Right renal cortex interstitium (tissue), 3 donors: ENCODE measurements at regions not wholly inside any gene's neighbourhood (a gene's known extent, or its start where the extent isn't known, plus 50 kb on each side); places are given as distances from the start of the nearest gene placed in this dataset.

Experiments
- DNase-seq, 3 donors: peaks; one replicate each; pipeline ENCODE4 v3.0.0-alpha.2; 2013; ENCODE audit warnings: low read depth in 3 of 3, low spot score in 2 of 3

DNA sequence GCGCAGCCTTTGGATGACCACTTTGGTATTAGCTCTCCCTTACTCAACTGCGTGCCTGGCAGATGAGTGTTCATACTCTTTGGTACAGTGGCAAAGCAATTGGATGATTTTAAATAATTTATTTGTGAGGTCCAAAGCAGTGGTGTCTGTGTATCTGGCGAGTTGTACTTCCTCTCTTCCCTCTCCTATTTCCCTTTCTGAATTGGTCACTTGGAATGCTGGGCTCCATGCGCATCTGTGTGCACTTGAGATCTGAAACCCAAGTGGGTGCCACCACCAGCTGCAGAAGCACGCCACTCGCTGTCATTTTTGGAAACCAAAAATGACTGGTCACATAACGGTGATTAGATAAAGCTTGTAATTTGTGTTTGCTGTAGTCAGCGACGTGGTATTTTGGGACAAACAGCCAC, 386.0 kb upstream of the KLF4 start:
- DNase-seq, result no peak

DNA sequence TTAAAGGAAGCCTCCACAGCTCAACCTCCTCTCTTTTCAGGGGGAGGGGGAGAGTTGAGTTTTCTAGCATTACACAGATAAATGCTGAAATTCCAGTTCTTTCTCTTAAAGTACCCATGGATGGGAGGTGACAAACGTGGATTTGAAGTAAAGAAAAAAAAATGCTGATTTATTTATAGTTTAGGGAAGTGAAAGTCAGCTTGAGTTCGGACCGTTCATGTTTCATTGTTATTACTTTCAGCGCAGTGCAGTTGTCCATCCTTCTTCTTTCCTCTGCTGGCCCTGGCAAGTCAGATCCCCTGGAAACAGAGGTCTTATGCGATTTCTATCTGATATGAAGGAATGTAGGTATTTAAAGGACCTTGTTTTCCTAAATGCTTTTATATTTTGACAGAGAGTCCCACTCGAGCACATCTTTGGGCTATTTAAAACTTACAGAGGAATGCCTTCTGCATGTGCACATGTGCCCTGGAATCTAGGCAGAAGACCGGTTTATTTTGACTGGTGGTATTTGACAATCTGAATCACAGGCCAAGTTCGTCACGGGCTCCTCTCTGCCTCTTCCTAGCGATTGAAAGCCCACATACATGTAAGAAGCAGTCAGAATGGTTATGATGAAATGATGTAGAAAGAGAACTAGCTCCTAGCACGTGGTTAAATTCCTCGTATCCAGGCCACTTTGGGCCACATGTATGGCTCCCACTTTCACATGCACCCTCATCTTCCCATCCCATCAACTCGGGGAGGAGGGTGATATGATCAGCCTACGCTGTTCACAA, 385.2 kb upstream of the KLF4 start:
- no peak for DNase-seq

DNA sequence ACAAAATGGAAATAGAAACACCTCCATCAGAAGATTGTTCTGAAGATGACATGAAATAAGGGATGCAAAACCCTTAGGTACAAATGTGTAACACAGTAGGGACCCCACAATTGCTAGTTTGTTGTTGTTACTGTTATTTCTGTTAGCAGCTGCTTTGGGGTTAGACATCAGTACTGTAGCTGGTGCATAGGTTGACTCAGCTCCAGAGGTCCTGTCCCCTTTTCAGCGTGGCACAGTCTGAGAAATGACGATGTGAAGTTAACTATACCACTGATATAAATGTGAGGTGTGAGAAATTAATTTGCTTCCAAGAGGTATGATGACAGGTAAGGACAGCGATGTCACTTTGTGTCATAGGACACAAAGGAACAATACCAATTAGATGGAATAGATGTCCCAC, 384.6 kb upstream of the KLF4 start:
- no peak for DNase-seq

DNA sequence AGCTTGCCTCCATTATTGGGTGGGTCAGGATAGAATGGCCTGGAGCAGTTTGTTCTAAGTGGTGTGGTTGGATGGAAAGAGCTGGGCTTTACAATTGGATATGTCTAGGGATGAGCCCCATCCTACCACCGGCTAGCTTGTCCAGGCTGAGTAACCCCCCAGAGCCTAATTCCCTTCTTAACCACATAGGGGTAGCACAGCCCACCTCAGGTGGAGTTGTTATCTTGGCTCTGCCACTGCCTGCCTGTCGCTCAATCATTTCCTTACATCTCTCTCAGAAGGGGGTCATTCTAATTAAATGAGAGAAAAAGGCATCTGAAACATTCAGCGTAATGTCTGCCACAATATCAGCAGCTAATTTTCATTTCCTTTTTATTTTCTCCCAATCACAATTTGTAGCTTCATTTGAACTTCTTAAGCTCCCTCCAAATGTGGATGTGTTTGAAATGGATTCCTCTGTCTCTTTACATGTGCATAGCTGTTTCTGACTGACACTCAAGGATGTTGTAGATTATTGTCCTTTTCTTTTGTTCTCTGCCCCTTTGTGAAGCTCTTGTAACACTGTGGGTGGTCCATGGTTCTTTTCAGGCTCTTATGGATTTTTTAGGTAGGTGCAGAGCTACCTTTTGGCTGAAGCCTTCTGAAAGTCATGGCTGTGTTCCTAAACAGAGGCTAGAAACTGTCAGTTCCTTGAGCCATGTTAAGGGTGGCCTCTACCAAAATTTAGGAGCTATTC, 383.1 kb upstream of the KLF4 start:
- no peak for DNase-seq

DNA sequence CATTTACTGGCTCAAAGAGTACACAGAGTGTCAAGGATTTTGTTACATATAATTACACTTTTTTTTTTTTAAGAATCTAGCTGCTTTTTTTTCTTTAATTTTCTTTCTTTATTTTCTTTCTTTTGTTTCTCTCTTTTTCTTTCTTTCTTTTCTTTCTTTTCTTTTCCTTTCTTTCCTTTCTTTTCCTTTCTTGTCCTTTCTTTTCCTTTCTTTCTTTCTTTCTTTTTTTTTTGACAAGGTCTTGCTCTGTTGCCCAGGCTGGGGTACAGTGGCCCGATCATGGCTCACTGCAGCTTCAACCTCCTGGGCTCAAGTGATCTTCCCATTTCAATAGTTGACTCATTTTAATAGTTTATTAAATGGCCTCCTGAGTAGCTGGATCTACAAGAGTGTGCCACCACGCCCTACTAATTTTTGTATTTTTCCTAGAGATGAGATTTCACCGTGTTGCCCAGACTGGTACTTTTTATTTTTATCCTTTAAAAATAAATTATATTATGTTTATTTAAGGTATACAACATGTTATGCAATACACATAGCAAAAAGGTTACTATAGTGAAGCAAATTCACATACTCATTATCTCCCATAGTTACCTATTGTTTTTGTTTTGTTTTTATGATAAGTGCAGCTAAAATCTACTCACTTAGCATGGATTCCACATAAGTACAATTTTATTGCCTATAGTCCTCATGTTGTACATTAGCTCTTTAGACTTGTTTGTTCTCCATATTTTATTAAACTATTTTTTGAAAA, 381.5 kb upstream of the KLF4 start:
- DNase-seq, result no peak

DNA sequence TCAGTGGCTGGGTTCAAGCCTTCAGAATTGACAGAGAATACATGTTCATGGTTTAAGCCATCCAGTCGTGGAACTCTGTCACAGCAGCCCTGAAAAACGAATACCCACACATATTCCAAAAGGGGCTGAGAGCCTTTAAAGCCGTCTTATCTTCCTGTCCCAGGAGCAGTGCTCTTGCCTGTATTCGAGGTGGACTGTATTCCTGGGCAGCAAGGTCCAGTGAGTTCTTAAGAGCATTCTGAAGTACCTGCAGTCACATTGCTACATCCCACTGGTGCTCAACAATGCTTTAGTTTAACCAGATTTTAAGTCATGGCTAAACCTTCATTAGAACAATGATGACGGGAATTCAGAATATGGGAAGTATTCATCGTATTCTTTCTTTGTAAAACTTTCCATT, 380.7 kb upstream of the KLF4 start:
- no peak for DNase-seq

DNA sequence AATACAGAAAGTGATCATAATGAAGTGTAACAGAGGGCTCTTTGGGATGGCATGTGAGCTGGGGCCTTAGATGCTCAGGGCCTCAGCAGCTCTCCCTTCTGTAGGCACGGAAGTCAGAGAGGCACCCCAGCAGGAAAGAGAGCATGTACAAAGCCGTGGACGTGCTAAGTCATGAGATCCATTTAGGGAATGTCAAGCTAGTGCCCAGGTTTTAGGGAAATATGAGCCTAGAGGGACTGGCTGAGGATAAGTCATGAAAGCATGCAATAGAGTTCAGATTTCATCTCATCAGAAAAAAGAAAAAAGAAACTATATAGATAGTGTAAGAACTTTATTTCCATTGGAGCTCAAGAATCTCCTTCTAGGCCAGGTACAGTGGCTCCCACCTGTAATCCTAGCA, 379.5 kb upstream of the KLF4 start:
- DNase-seq, result no peak

DNA sequence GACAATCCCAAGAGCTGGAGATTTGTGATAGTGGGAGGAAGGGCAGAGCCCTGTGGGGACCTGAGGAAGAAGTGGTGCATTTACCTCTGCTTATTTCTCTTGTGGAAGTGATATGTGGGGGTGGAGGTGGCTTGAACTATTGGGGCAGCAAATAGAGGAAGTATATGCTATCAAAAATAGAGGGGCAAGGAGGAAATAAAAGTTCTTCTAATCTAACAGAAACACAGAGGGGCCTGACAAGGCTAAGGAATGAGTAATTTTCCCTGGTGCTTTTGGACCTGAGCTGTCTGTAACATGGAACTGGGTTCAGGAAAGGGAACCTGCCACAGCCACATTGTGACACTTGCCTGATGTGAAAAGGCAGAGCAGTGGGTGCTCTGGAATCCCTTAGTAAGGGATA, 378.6 kb upstream of the KLF4 start:
- no peak for DNase-seq

DNA sequence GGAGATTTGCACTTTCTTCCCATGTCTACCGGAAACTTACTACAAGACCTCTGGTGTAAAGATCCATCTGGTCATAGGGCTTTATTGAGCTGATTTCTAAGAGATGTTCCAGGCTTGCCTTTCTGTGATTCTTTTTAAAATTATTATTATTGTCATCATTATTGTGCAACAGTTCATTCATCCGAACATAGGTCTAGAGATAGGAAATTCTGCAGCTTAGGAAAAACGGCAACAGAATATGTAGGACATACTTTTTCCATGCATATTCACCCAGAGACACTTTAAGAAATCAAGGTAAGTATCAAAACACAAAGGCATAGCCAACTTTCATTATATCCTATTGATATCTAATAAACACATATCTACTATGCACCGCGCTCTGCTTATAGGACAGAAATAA, 378.2 kb upstream of the KLF4 start:
- DNase-seq, result no peak

DNA sequence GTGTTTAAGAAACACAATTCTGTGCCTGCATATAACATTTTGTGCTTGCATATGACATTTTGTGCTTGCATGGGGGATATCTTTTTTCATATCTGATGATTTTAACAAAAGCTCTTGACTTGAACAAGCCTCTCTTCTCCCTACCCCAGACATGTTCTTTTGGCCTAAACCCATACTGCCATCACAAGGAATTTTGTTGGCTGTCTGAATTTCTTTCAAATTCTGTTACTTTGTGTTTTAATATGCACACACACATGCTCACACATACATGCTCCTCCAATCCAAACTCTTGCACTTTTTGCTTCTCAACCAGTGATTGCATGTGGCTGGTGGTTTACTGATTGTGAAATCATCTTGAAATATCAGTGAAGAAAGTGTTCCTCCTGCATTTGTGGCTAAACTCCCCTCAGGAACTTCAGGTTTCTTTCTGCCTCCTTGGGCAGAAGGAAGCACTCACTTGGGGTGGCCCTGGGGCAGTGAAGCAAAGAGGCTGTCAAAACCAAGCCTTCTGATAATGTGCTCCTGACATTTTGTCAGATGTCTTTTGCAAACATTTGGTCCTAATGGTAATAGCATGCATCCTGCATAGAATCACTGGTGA, 377.2 kb upstream of the KLF4 start:
- no peak for DNase-seq

DNA sequence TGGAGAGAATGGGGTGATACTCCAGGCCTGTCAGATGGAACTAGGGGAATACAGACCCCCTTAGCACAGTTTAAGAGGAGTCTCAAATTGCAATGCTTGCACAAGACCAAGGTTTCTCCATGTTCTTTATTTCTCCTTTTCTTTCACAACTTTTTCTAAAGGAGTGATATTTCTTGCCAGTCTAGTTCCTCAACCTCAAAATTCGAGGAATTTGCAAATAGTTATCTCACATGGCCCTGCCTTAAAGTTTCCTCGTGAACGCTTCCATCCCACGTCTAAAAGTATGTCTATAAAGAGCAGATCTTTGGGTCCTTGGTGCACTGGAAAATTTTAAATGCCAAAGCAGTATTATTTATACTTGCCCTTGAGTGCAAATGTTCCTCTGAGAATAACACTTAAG, 373.8 kb upstream of the KLF4 start:
- DNase-seq, result no peak

DNA sequence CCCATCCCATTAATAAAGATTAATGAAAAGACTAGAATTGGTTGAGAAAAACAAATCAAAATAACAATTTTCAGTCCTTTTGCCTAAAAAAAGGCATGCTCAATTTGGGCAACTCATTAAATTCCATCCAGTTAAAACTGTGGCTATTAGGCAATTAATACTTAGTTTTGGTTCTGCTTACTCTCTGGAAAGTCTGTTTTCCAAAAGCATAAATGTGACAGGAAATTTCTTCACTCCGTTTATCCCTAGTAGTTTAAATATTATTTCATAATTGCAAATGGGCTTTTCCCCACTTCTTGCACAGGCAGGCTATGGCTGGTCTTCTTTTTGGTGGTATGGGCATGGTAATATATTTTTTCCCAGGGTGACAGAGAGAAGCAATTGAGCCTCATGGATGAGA, 373.3 kb upstream of the KLF4 start:
- DNase-seq, result no peak

DNA sequence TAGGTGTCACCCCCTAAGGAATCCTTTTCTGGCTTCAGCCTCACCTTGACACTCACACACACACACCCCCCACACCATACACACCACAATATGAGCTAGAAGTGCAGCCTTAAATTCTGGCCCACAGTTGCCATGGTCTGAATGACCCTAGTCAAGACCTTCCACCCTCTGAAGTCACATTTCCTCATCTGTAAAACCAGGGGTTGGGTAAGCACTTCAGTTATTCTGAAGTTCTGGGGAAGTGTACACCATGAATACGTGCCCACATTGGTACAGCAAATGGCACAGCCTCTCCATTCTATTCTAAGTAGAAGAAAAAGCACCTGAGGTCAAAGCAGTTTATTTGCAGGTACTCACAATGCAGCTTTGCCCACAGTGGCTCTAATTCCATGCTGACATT, 372.8 kb upstream of the KLF4 start:
- no peak for DNase-seq

DNA sequence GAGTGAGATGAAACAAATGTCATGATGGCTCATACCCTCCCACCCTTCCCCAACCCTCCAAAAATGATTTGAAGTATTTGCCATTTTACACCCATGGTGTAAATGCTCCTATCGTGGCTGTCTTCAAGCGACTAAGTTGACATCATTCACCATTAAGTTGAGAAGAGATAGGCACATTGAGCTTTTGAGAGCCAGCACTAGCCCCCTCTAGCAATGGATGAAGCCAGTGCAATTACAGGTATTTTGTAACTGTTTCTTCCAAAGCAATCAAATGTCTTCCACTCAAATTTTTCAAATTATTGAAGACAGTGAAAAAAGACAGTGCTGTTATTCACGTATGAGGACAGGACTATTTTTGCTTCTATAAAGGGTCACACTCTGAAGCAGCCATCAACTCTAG, 371.5 kb upstream of the KLF4 start:
- no peak for DNase-seq

DNA sequence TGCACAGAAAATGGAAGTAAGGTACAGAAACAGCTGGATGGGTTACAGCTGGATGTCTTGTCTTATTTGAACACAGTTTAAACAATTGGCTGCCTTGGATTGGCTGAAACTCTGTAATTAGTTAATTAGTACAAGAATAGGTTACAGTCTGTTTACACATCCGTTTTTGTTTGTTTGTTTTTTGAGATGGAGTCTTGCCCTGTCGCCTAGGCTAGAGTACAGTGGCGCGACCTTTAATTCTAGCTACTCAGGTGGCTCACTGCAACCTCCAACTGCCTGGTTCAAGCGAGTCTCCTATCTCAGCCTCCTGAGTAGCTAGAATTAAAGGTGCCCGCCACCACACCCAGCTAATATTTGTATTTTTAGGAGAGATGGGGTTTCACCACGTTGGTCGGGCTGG, 368.7 kb upstream of the KLF4 start:
- no peak for DNase-seq

DNA sequence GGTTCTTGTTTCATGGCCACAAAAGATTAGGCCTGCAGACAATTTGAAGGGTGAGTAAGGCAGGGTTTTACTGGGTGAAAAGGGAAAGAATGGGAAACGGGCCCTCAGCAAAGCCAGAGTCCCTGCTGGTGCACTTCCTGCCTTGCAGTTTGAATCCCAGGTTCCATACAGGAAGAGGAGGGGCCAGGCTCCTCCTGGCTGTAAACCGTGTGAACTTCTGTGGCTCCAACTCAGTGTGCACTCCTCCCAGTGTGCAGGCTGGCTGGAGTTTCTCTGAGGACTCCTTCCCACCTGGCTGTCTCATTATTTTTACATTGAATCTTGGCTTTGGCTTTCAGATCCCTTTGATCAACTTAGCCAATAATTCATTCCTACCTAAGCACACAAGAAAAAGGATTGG, 367.1 kb upstream of the KLF4 start:
- DNase-seq, result no peak

DNA sequence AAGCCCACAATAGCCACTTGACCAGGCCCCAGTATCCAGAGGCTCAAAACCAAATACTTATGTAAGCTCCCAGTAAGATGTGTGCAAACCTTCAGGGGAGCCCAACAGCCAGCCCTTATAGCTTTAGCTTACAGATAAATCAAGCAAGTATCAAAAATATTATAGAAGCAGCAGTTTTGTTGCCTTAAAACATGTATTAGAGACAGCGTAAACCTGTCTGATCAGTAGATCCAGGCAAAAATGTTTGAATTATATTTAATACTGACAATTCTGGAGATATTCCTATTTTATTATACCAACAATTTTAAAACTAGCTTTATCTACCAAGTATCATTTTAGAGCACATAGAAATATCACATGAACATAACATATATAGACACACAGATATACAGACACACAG, 365.6 kb upstream of the KLF4 start:
- DNase-seq, result no peak

DNA sequence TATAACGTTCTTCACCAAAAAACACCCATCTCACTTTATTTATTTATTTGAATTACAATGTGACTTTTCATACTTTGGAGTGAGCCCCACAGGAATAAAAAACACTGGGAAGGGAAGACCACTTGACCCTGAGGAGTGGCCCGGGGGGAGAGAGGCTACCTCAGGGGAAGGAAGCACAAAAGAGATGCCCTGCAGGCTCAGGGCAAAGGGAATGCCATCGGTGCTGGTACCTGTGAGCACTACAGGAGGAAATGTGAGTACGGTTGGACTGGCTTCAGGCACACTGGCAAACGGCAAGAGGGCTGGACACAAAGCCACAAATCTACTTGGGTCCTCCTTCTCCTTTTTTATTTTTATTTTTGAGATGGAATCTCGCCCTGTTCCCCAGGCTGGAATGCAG, 363.9 kb upstream of the KLF4 start:
- no peak for DNase-seq

DNA sequence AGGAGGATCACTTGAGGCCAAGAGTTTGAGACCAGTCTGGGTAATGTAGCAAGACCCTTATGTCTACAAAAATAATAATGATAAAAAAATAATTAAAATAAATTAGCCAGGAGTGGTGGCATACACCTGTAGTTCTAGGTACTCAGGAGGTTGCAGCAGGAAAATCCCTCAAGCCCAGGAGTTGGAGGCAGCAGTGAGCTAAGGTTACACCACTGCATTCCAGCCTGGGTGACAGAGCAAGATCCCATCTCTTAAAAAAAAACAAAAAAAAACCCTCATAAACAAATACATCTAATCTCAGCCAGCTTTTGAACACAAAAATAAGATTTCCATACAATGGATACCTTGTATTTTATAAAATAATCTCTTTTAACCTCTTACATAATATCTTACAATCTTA, 363.3 kb upstream of the KLF4 start:
- no peak for DNase-seq

DNA sequence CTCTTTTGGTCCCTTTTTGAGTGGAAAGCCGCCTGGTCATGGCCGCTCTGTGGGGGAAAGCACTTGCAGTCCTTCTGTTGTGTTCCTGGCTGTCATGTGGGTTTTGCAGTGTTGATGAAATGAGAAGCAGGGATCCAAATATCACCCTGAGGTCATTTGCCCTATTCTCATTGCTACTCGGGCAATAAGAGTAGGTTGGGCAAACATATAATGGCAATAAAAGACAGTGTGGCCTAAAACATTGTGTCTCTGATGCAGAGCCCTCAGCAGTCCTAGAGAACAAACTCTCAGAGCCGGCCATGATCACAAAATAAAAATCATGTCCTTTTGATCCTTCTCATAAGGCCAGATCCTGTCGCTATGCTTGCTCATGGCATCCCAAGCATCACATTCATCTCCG, 361.1 kb upstream of the KLF4 start:
- no peak for DNase-seq
